Central memory CD8-positive, alpha-beta T cell (primary cell): ENCODE measurements at regions not wholly inside any gene's neighbourhood (a gene's known extent, or its start where the extent isn't known, plus 50 kb on each side); places are given as distances from the start of the nearest gene placed in this dataset.

Source experiments
- ATAC-seq: fragments of 150-1000 bp; cut with Tn5 transposase; replicated peaks from 2 replicates; pipeline ENCODE4 v1.10.0; 2022; ENCODE audit warnings: mild to moderate bottlenecking, moderate FRiP score, moderate number of reproducible peaks; ENCODE audit not compliant: poor library complexity, severe bottlenecking; ENCODE audit errors: extremely low read depth
- DNase-seq, 2 donors: peaks; one replicate each; pipeline ENCODE4 v3.0.0; 2021; ENCODE audit warnings: low spot score in 2 of 2
- H3K27ac Mint-ChIP-seq: one replicate; pipeline ENCODE4 v1.8.0; 2022; ENCODE audit warnings: low read depth, mild to moderate bottlenecking, moderate library complexity, mixed read lengths
- H3K27me3 Mint-ChIP-seq: one replicate; pipeline ENCODE4 v1.8.0; 2022; ENCODE audit warnings: mixed read lengths
- H3K36me3 Mint-ChIP-seq: one replicate; pipeline ENCODE4 v1.8.0; 2022; ENCODE audit warnings: mild to moderate bottlenecking, moderate library complexity, mixed read lengths; ENCODE audit not compliant: insufficient read depth
- H3K4me1 Mint-ChIP-seq: one replicate; pipeline ENCODE4 v1.8.0; 2022; ENCODE audit warnings: mixed read lengths
- H3K4me3 Mint-ChIP-seq: one replicate; pipeline ENCODE4 v1.8.0; 2022; ENCODE audit warnings: mild to moderate bottlenecking, moderate library complexity, mixed read lengths
- H3K9me3 Mint-ChIP-seq: one replicate; pipeline ENCODE4 v1.8.0; 2022; ENCODE audit warnings: mixed read lengths

DNA sequence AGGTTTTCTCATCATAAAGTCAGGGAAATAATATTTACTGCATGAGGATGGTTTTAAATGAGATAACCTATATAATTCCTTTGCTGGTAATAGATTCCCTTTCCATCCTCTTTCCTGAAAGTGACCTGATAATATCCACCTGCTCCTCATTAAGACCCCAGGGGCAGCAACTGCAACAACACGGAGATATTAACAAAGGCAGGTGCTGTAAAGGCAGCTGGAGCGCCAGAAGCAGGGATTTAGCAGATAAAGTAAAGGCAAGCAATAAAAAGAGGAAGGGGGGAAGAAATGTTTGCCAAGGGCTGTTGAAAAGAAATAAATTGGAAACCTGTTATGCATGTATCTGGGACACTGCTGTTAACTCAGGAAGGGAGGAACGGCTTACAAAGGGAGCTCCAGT, 472.6 kb upstream of the KLHL29 start:
- H3K27me3 Mint-ChIP-seq: no peaks in the 10 kb centered on the region
- H3K27ac Mint-ChIP-seq: no peak overlapping the region
- H3K9me3 Mint-ChIP-seq: peaks cover 23% of the 10 kb centered on the region
- H3K36me3 Mint-ChIP-seq: no peaks in the 10 kb centered on the region
- DNase-seq: no peak
- ATAC-seq: no peak
- H3K4me3 Mint-ChIP-seq: no peak overlapping the region
- H3K4me1 Mint-ChIP-seq: no peaks in the 10 kb centered on the region

DNA sequence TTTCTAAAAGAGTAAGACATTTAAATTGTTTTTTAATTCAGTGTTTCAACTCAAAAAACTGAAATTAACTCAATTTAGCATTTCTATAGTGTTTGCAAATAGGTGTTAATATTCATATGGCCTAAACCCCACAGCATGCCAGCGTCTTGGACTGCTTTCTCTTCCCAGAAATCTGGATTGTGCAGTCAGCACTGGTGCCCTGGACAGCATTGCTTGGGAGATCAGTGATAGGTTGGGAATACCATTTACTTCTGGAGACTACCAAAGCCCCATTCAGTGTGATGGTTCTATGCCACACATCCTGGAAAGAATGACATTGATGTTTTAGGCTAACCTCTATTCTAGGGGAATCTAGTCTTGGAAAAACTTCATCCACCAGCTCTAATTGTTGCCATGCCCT, 455.0 kb upstream of the KLHL29 start:
- no peaks in the 10 kb centered on the region for H3K27me3 Mint-ChIP-seq
- peaks cover 18% of the 10 kb centered on the region for H3K9me3 Mint-ChIP-seq
- DNase-seq (no peak), ATAC-seq (no peak)
- H3K27ac Mint-ChIP-seq: no peak overlapping the region
- no peaks in the 10 kb centered on the region for H3K36me3 Mint-ChIP-seq
- H3K4me1 Mint-ChIP-seq: no peaks in the 10 kb centered on the region
- no peak overlapping the region for H3K4me3 Mint-ChIP-seq

DNA sequence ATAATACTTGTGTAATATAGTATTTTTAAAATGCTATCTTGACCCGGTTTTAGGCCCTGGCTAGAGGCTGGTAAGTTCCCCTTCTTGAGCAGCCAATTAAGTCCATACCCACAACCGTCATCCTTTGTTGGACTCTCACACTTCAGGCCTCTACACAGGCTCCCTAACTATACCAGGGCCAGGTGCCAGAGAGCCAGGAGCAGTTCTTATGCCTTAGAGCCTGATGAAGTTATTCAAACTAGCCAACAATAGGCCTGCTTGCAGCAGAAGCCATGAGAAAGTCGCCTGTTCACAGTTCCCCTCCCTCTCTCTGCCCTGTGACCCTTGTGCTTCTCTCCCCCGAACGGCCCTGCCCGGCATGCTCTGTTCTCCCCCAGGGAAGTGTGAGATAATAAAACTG, 454.2 kb upstream of the KLHL29 start:
- no peak for ATAC-seq
- H3K27ac Mint-ChIP-seq: no peak overlapping the region

DNA sequence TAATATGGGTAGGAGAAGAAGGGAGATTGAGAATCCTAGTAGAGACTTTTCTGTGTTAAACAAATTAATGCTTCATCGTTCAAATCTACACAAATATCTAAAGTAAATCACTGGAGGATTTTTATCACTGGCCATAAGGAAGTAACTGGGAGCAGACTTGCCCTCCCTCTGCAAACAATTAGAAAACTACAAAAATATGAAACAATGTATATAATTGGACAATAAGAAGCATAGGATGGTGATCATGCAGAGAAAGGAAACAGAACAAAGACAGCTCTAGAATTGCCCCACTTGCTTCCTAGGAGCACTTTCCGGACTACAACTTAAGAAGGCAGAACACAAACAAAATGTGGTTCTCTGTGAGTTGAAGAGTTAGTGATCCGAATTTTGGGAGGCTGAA, 452.7 kb upstream of the KLHL29 start:
- no peaks in the 10 kb centered on the region for H3K27me3 Mint-ChIP-seq

More for the DNA sequence above, 454.2 kb upstream of the KLHL29 start:
- no peak for DNase-seq
- H3K27me3 Mint-ChIP-seq: no peaks in the 10 kb centered on the region
- H3K36me3 Mint-ChIP-seq: no peaks in the 10 kb centered on the region
- no peak overlapping the region for H3K4me3 Mint-ChIP-seq
- no peaks in the 10 kb centered on the region for H3K4me1 Mint-ChIP-seq
- peaks cover 12% of the 10 kb centered on the region for H3K9me3 Mint-ChIP-seq

DNA sequence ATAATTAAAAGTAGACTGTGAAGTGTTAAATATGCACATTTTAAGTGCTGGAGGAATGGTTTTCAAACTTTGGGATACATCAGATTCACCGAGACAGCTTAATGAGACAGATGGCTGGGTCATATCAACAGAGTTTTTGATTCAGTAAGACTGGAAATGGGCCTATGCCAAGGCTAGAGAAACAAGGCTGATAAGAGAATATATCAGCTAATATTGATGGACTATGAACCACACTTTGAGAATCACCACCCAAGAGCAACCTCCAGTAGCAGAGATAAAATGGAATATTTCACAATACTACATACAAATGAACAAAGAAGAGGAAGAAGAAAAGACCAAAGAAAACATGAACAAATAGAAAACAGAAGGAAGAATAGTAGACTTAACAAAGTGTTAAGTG, 450.2 kb upstream of the KLHL29 start:
- no peak for ATAC-seq
- Mint-ChIP-seq H3K27me3 (no peaks in the 10 kb centered on the region), H3K27ac (no peak overlapping the region), H3K36me3 (no peaks in the 10 kb centered on the region), H3K4me1 (no peaks in the 10 kb centered on the region), H3K4me3 (no peak overlapping the region), H3K9me3 (peaks cover 5% of the 10 kb centered on the region)
- DNase-seq: no peak

More for the DNA sequence above, 452.7 kb upstream of the KLHL29 start:
- peaks cover 5% of the 10 kb centered on the region for H3K9me3 Mint-ChIP-seq
- H3K36me3 Mint-ChIP-seq: no peaks in the 10 kb centered on the region
- no peak overlapping the region for H3K4me3 Mint-ChIP-seq
- ATAC-seq (no peak), DNase-seq (no peak)
- no peak overlapping the region for H3K27ac Mint-ChIP-seq
- H3K4me1 Mint-ChIP-seq: no peaks in the 10 kb centered on the region

DNA sequence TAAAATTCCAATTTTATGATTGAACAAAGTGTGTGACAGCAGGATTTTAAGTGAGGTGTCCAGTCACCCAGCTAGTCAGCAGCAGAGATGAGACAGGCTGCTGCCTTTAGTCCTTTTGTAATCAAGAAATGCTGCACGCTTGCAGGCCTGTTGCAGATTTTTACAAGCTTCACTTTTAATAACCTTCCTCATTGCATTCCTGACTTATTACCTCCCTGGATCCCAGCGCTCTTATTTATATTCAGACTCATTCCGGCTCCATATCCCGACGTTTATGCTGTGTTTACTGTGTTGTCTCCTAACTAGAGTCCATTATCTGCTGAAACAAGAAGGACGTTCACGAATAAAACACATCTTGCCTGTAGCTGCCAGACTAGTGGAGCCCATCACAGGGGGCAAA, 442.5 kb upstream of the KLHL29 start:
- H3K27ac Mint-ChIP-seq: no peak overlapping the region
- H3K4me1 Mint-ChIP-seq: no peaks in the 10 kb centered on the region
- no peak overlapping the region for H3K4me3 Mint-ChIP-seq

DNA sequence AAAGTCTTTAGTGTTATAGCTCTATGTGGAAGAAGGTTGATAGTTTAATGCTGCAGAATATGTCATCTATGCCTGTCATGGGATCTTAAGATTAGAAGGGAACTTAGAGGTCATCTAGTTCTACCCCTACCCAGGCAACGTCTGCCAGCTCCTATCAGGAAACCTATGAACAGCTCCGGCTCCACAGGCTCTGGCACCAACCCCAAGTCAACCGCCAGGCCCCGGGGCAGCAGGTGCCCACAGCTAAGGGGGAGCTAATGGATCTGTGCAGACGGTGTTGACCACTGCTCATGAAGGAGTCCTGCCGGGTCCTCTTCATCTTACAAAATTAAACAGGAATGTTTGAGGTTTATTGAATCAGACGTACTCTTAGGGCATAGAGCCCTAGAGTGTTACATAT, 440.8 kb upstream of the KLHL29 start:
- no peak for DNase-seq
- Mint-ChIP-seq H3K4me1 (no peaks in the 10 kb centered on the region), H3K27ac (no peak overlapping the region), H3K27me3 (no peaks in the 10 kb centered on the region), H3K36me3 (no peaks in the 10 kb centered on the region), H3K4me3 (no peak overlapping the region), H3K9me3 (peaks cover under 1% of the 10 kb centered on the region)
- ATAC-seq: no peak

More for the DNA sequence above, 442.5 kb upstream of the KLHL29 start:
- DNase-seq (no peak), ATAC-seq (no peak)
- H3K9me3 Mint-ChIP-seq: no peaks in the 10 kb centered on the region
- H3K27me3 Mint-ChIP-seq: no peaks in the 10 kb centered on the region
- H3K36me3 Mint-ChIP-seq: no peaks in the 10 kb centered on the region

DNA sequence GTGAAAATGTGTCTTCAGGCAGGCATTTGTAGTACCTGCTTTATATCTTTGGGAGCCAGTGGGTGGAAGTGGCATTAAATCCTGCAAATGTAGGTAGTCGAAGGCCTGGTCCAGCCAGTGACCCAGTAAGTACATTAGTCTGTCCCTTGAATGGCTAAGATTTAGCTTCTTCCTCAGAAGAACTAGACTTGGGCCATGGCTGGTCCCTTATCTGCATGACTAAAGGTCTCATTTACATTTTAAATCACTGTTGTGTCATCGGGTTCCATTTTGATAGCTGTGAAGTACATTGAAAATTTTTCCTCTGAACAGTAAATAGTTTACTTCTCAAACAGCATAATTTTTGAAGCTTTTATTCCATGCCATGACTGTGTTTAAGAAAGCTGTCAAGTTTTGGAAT, 438.4 kb upstream of the KLHL29 start:
- ATAC-seq (no peak), DNase-seq (no peak)
- H3K9me3 Mint-ChIP-seq: peaks cover 6% of the 10 kb centered on the region
- H3K27ac Mint-ChIP-seq: no peak overlapping the region
- no peaks in the 10 kb centered on the region for H3K4me1 Mint-ChIP-seq
- no peak overlapping the region for H3K4me3 Mint-ChIP-seq
- H3K27me3 Mint-ChIP-seq: no peaks in the 10 kb centered on the region
- H3K36me3 Mint-ChIP-seq: no peaks in the 10 kb centered on the region

DNA sequence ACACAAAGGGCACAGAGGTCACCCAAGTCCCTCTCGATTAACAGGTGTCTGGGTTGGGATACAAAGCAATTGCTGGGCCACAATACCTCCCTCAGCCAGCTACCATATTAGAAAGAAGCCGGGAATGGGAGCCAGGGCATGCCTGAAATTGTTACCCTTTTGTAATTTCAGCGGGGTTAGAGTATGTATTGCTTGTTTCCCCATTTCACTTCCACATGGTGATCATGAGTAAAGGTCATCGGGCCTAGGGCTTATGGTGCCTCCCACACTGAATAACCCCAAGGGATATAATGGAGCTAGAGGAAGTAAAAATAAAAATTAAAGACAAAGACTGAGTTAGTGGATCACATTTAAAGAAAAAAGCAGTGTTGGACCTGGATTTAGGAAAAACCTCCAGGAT, 437.2 kb upstream of the KLHL29 start:
- no peak overlapping the region for H3K4me3 Mint-ChIP-seq
- H3K4me1 Mint-ChIP-seq: no peaks in the 10 kb centered on the region
- DNase-seq (no peak), ATAC-seq (no peak)
- H3K36me3 Mint-ChIP-seq: no peaks in the 10 kb centered on the region
- H3K27me3 Mint-ChIP-seq: no peaks in the 10 kb centered on the region
- peaks cover 6% of the 10 kb centered on the region for H3K9me3 Mint-ChIP-seq
- no peak overlapping the region for H3K27ac Mint-ChIP-seq

DNA sequence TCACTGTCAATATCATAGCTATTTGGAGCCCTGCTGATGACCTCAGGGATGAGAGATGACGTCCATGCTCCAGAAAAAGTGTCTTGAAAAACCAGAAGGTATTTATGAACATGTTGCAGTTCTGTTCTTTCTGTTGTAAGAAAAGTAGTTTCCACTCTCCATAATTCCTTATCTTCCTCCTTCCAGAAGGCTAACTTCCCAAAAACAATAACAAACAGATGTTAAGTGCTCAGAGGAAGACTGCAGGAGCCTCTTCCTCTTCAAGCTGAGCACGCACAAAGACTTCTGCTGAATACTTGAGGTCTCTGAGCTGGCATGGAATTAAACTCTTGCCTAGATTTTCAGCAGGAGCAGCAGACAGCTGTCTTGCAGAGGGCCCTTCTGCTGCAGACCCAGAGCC, 434.5 kb upstream of the KLHL29 start:
- no peaks in the 10 kb centered on the region for H3K4me1 Mint-ChIP-seq
- H3K9me3 Mint-ChIP-seq: peaks cover 13% of the 10 kb centered on the region
- H3K27me3 Mint-ChIP-seq: no peaks in the 10 kb centered on the region
- H3K4me3 Mint-ChIP-seq: no peak overlapping the region
- DNase-seq: no peak
- no peaks in the 10 kb centered on the region for H3K36me3 Mint-ChIP-seq
- no peak for ATAC-seq
- no peak overlapping the region for H3K27ac Mint-ChIP-seq

DNA sequence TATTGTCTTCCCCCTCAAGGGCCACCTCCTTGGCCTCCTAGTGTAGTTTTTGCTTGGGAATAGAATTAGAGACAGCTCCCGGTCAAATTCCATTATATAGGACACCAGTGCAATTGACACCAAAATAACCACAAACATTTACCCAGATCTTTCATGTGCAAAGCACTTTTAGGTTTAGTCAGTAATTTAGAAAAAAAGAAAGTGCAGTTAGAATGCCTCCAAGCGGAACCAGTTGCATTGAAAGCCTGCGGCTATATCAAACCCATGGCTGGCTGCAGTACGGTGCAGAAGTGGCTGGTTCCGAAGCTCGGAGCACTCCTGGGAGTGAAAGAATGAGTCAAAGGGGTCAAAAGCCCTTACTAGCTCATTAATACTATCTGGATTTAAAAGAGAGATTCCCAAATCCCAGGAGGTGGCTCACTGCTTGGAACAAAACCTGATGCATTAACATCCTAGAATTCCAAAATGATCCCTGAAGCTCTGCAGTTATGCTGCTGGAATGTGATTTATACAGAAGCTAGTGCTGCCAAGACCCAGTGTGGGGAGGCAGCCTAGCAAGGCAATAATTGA, 432.2 kb upstream of the KLHL29 start:
- H3K4me1 Mint-ChIP-seq: no peaks in the 10 kb centered on the region
- no peaks in the 10 kb centered on the region for H3K36me3 Mint-ChIP-seq
- H3K27ac Mint-ChIP-seq: no peak overlapping the region
- ATAC-seq: no peak
- no peaks in the 10 kb centered on the region for H3K27me3 Mint-ChIP-seq
- H3K4me3 Mint-ChIP-seq: no peak overlapping the region
- no peak for DNase-seq
- H3K9me3 Mint-ChIP-seq: peaks cover 13% of the 10 kb centered on the region

DNA sequence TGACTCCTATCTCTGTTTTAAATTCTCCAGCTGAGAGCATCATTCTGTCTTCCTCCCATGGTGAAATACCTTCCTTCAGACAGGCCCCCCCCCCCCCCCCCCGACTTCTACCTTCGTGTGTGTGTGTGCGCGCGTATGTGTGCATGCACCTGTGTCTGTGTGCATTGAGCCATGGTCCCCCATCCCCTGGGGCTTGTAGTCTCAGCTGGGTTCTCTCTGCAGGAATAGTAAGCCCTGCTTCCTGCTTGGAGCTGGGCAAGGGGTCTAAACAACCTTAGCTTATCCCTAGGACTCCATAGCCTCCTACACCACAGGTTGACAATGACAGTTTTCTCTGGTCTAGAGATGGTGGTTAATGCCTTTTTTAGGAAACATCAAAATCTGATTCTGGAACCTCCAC, 427.5 kb upstream of the KLHL29 start:
- DNase-seq (no peak), ATAC-seq (no peak)
- H3K4me3 Mint-ChIP-seq: no peak overlapping the region
- H3K36me3 Mint-ChIP-seq: no peaks in the 10 kb centered on the region
- no peak overlapping the region for H3K27ac Mint-ChIP-seq
- H3K9me3 Mint-ChIP-seq: peaks cover 7% of the 10 kb centered on the region
- no peaks in the 10 kb centered on the region for H3K27me3 Mint-ChIP-seq
- no peaks in the 10 kb centered on the region for H3K4me1 Mint-ChIP-seq

DNA sequence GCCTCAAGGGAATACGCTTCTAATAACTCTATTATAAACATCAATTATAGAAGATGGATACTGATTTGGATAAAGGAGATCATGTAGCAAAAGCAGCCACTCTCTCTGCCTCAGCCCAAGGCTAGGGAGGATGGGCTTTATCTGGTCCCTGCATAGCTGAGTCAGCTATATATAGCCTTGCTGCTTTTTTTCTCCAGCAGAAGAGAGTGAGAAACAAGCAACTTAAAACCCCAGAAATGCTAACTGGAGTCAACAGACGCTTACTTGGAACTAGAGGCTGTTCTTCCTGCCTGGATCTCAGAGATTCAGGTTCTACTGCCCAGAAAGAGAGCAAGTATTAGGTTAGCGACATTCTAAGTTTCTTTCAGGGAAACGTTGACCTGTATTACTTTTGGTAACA, 426.7 kb upstream of the KLHL29 start:
- Mint-ChIP-seq H3K4me3 (no peak overlapping the region), H3K9me3 (peaks cover 7% of the 10 kb centered on the region), H3K4me1 (no peaks in the 10 kb centered on the region), H3K36me3 (no peaks in the 10 kb centered on the region), H3K27ac (no peak overlapping the region), H3K27me3 (no peaks in the 10 kb centered on the region)
- DNase-seq (no peak), ATAC-seq (no peak)

DNA sequence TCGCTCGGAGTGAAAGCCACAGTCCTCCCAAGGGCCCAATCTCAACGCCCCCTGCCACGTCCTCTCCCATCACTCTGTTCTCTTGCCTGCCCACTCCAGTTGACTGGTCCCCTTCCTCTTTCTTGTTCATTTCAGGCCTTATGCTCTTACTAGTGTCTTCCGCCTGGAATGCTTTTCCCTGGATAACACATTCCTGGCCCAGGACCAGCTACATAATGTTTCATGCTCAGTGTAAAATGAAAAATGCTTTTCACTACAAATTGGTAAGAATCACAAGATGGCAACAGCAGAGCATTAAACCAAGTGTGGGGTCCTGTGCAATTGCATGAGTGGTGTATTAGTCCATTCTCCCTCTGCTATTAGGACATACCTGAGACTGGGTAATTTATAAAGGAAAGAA, 417.2 kb upstream of the KLHL29 start:
- H3K4me1 Mint-ChIP-seq: no peaks in the 10 kb centered on the region
- H3K27ac Mint-ChIP-seq: no peak overlapping the region
- no peaks in the 10 kb centered on the region for H3K36me3 Mint-ChIP-seq
- DNase-seq (no peak), ATAC-seq (no peak)
- no peaks in the 10 kb centered on the region for H3K27me3 Mint-ChIP-seq
- no peak overlapping the region for H3K4me3 Mint-ChIP-seq
- H3K9me3 Mint-ChIP-seq: peaks cover 11% of the 10 kb centered on the region
